ENCODE measurements at regions not wholly inside any gene's neighbourhood (a gene's known extent, or its start where the extent isn't known, plus 50 kb on each side); places are given as distances from the start of the nearest gene placed in this dataset.

- no peaks in the 10 kb centered on the region for H3K4me1 ChIP-seq
- no peak overlapping the region for H3K4me3 ChIP-seq (ENCODE audit: low read depth, low read length)
- no peaks in the 10 kb centered on the region for H3K36me3 ChIP-seq
- H3K9me3 ChIP-seq, result no peaks in the 10 kb centered on the region
- no peak for TF ChIP-seq CTCF (IDR thresholded peaks at IDR 0.05; ENCODE audit: low read depth, low read length)
- no peaks in the 10 kb centered on the region for H3K27me3 ChIP-seq
- no peak for DNase-seq
These were observed 207.5 kb downstream of the LRRC70 start for GRCh38 chr5:62786099-62786498.

- DNase-seq, result no peak
- H3K4me1 ChIP-seq, result no peaks in the 10 kb centered on the region
- no peaks in the 10 kb centered on the region for H3K9me3 ChIP-seq
- no peaks in the 10 kb centered on the region for H3K36me3 ChIP-seq
- H3K27me3 ChIP-seq, result no peaks in the 10 kb centered on the region
- TF ChIP-seq CTCF (IDR thresholded peaks at IDR 0.05; ENCODE audit: low read depth, low read length), result no peak
- H3K4me3 ChIP-seq (ENCODE audit: low read depth, low read length), result no peak overlapping the region
These were observed 207.0 kb downstream of the LRRC70 start for GRCh38 chr5:62785588-62785987.

GRCh38 chr5:62783374-62784057 lies 204.9 kb downstream of the LRRC70 start:
- Histone ChIP-seq H3K27me3 (no peaks in the 10 kb centered on the region), H3K4me1 (no peaks in the 10 kb centered on the region), H3K36me3 (no peaks in the 10 kb centered on the region), H3K9me3 (no peaks in the 10 kb centered on the region), H3K4me3 (ENCODE audit: low read depth, low read length) (no peak overlapping the region)
- DNase-seq, result no peak
- no peak for TF ChIP-seq CTCF (IDR thresholded peaks at IDR 0.05; ENCODE audit: low read depth, low read length)

GRCh38 chr5:62780888-62781287 lies 202.3 kb downstream of the LRRC70 start:
- TF ChIP-seq CTCF (IDR thresholded peaks at IDR 0.05; ENCODE audit: low read depth, low read length), result no peak

GRCh38 chr5:62780230-62780629 lies 201.6 kb downstream of the LRRC70 start:
- no peaks in the 10 kb centered on the region for H3K4me1 ChIP-seq
- H3K9me3 ChIP-seq, result no peaks in the 10 kb centered on the region
- H3K27me3 ChIP-seq, result no peaks in the 10 kb centered on the region
- no peaks in the 10 kb centered on the region for H3K36me3 ChIP-seq
- TF ChIP-seq CTCF (IDR thresholded peaks at IDR 0.05; ENCODE audit: low read depth, low read length), result no peak
- H3K4me3 ChIP-seq (ENCODE audit: low read depth, low read length), result no peak overlapping the region
- no peak for DNase-seq

More at GRCh38 chr5:62780888-62781287, 202.3 kb downstream of the LRRC70 start:
- DNase-seq, result no peak
- no peaks in the 10 kb centered on the region for H3K4me1 ChIP-seq
- no peaks in the 10 kb centered on the region for H3K36me3 ChIP-seq
- H3K9me3 ChIP-seq, result no peaks in the 10 kb centered on the region
- no peak overlapping the region for H3K4me3 ChIP-seq (ENCODE audit: low read depth, low read length)
- no peaks in the 10 kb centered on the region for H3K27me3 ChIP-seq

- peak; percentile 81 for TF ChIP-seq CTCF (IDR thresholded peaks at IDR 0.05; ENCODE audit: low read depth, low read length)
- no peaks in the 10 kb centered on the region for H3K27me3 ChIP-seq
- H3K4me1 ChIP-seq, result no peaks in the 10 kb centered on the region
- DNase-seq, result peak; percentile 36
- no peaks in the 10 kb centered on the region for H3K36me3 ChIP-seq
- H3K9me3 ChIP-seq, result no peaks in the 10 kb centered on the region
- no peak overlapping the region for H3K4me3 ChIP-seq (ENCODE audit: low read depth, low read length)
These were observed 200.4 kb downstream of the LRRC70 start for GRCh38 chr5:62779010-62779422.

All from BE2C (cell line).